Activated naive CD4-positive, alpha-beta T cell treated with anti-CD3 and anti-CD28 coated beads for 36 hours (primary cell): ENCODE measurements at regions not wholly inside any gene's neighbourhood (a gene's known extent, or its start where the extent isn't known, plus 50 kb on each side); places are given as distances from the start of the nearest gene placed in this dataset.
"Not testable (repeated sequence)": the region's sequence is repeated elsewhere in the genome, so short reads cannot be mapped to it uniquely, and the experiment has no call there.

Experiments
- CTCF ChIA-PET: fragments of 350-600 bp; sonication (Branson Sonifier 250); formaldehyde crosslinking; loops from one replicate; lab custom pipeline; 2021; ENCODE audit warnings: antibody characterized with exemption; lab: Charles Lee
- DNase-seq: peaks from one replicate; pipeline ENCODE4 v3.0.0-alpha.2; 2020
- H3K27ac Mint-ChIP-seq: one replicate; pipeline ENCODE4 v1.8.0; 2021; ENCODE audit warnings: mild to moderate bottlenecking, mixed read lengths
- H3K27me3 Mint-ChIP-seq: one replicate; pipeline ENCODE4 v1.8.0; 2021; ENCODE audit warnings: low read depth, mixed read lengths
- H3K36me3 Mint-ChIP-seq: one replicate; pipeline ENCODE4 v1.8.0; 2021; ENCODE audit warnings: low read depth, mixed read lengths
- H3K4me1 Mint-ChIP-seq: one replicate; pipeline ENCODE4 v1.8.0; 2021; ENCODE audit warnings: low read depth, mixed read lengths
- H3K4me3 Mint-ChIP-seq: one replicate; pipeline ENCODE4 v1.8.0; 2021; ENCODE audit warnings: mild to moderate bottlenecking, moderate library complexity, mixed read lengths
- H3K9me3 Mint-ChIP-seq: one replicate; pipeline ENCODE4 v1.8.0; 2021; ENCODE audit warnings: mixed read lengths
- intact Hi-C: fragments of 100-400 bp; cut with micrococcal nuclease; formaldehyde crosslinking; loops from one replicate; pipeline ENCODE4 v1.15.1; 2023

DNA sequence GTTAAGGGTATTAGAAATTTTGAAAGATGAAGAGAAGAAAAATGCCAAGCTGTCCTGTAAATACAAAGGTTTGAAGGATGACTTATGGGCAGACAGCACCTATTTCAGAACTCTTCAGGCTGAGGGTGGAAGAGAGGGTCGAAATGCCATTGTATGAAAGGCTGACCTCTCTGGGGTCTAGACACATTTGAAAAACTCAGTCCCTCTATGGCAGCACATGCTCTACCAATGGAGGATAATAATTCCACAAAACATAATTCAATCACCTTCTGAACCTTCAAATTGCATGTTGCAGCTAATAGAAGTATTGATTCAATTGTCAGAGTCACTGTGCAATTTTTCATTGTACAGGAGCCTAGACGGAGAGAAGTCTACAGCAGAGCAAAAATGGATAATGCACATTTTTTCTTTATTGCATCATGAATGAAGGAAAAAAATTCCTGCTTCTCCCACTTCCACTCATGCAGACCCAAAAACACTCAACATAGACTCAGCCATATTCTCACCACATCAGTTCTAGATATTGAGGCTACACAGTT lies 569.1 kb downstream of the TBL1XR1 start:
- Mint-ChIP-seq H3K27me3 (no peaks in the 10 kb centered on the region), H3K36me3 (no peaks in the 10 kb centered on the region)
- CTCF ChIA-PET: no interaction called here

DNA sequence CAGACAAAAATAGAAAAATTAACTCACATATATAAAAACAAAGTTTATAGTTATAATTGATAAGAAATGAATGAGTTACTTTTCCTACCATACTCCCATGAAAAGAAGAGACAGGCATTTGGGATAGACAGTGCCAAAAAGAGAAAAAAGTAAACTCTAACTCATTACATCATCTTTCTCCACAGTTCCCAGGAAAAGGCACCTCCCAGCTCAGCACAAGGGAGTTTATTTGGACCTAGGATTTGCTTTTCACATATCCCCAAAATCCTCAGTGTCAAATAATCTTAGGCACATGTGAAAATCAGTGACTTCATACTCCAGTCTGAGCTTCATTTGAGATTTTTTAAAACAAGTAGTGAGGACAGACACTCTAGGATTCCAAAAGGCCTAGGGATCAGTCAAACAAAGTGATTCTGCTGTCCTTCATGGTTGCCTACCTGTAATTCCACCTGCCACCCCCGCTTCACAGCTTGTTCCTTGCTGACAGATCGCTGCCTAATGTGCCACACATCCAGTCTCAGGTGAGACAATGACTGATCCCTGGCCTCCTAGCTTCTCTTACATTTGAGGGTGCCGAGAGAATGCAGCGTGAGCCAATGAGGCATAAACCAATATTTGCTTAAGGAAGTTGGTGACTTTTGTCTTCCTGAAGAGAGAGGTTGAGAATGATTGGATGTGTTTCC lies 573.7 kb downstream of the TBL1XR1 start:
- H3K9me3 Mint-ChIP-seq: peaks cover 2% of the 10 kb centered on the region
- H3K27me3 Mint-ChIP-seq: no peaks in the 10 kb centered on the region
- no peak overlapping the region for H3K4me3 Mint-ChIP-seq
- H3K36me3 Mint-ChIP-seq: no peaks in the 10 kb centered on the region
- intact Hi-C loops: no loop called here
- no peak overlapping the region for H3K27ac Mint-ChIP-seq
- H3K4me1 Mint-ChIP-seq: no peaks in the 10 kb centered on the region
- no peak for DNase-seq
- CTCF ChIA-PET: no interaction called here

More for the DNA sequence above, 569.1 kb downstream of the TBL1XR1 start:
- intact Hi-C loops: no loop called here
- no peak for DNase-seq
- peaks cover 2% of the 10 kb centered on the region for H3K9me3 Mint-ChIP-seq
- H3K4me3 Mint-ChIP-seq: no peak overlapping the region
- no peaks in the 10 kb centered on the region for H3K4me1 Mint-ChIP-seq
- no peak overlapping the region for H3K27ac Mint-ChIP-seq

DNA sequence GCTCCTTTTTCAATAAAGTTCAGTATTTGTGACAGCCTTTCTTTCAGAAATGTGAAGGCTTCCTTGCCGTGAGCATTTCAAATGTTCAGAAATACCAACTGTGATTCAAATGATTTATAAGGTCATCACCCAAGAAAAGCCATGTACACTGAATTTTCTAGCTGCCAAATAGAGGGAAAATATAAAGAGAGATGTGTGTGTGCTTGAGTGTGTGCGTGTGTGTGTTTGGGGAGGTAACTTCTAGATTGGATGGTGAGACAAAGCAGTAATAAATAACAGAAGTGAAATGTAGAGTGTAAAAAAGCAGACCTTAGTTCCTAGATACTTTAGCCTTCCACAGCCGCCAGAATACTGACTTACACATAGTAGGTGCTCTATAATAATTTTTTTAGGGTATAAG lies 577.4 kb downstream of the TBL1XR1 start:
- no peaks in the 10 kb centered on the region for H3K4me1 Mint-ChIP-seq
- no peak overlapping the region for H3K27ac Mint-ChIP-seq
- no peaks in the 10 kb centered on the region for H3K27me3 Mint-ChIP-seq
- no peaks in the 10 kb centered on the region for H3K9me3 Mint-ChIP-seq
- H3K36me3 Mint-ChIP-seq: no peaks in the 10 kb centered on the region
- intact Hi-C loops: no loop called here
- no peak for DNase-seq
- no peak overlapping the region for H3K4me3 Mint-ChIP-seq
- CTCF ChIA-PET: no interaction called here

DNA sequence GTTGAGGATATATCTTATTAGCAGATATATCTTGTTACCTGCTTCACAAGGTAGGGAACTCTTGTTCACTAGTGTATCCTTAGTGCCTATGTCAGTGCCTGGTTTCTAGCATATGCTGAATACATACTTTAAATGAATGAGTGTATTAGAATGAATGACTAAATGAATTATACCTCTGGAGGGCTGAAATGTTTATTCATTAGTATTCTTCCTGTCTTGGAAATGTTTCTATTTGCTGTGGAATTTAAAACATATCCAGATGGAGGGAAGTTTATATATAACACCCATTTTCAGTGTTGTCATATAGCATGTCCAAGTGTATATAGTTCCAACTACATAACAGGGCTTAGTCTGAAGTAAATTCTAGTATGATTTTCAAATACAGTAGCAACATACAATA lies 581.5 kb downstream of the TBL1XR1 start:
- H3K9me3 Mint-ChIP-seq: no peaks in the 10 kb centered on the region
- no peaks in the 10 kb centered on the region for H3K36me3 Mint-ChIP-seq
- intact Hi-C loops: no loop called here

DNA sequence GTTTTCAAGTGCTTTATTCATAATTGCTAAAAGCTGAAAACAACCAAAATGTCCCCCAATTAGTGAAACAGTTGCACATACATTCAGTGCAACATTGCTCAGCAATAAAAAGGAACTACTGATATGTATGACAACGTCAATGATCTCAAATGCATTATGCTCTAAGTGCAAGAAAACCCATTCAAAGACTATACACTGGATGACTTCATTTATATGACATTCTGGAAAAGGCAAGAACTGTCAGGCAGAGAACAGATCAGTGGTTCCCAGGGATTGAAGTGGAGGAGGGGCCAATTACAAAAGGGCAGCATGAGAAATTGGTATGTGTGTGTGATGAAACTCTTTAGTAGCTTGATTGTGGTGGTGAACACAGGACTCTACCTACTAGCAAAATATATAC lies 585.6 kb downstream of the TBL1XR1 start:
- no peak for DNase-seq
- intact Hi-C loops: no loop called here
- H3K4me1 Mint-ChIP-seq: no peaks in the 10 kb centered on the region
- H3K9me3 Mint-ChIP-seq: no peaks in the 10 kb centered on the region
- H3K27me3 Mint-ChIP-seq: no peaks in the 10 kb centered on the region
- CTCF ChIA-PET: no interaction called here
- no peak overlapping the region for H3K4me3 Mint-ChIP-seq
- no peaks in the 10 kb centered on the region for H3K36me3 Mint-ChIP-seq
- no peak overlapping the region for H3K27ac Mint-ChIP-seq

More for the DNA sequence above, 581.5 kb downstream of the TBL1XR1 start:
- CTCF ChIA-PET: no interaction called here
- H3K27ac Mint-ChIP-seq: no peak overlapping the region
- H3K4me1 Mint-ChIP-seq: no peaks in the 10 kb centered on the region
- H3K4me3 Mint-ChIP-seq: no peak overlapping the region
- no peaks in the 10 kb centered on the region for H3K27me3 Mint-ChIP-seq
- no peak for DNase-seq

DNA sequence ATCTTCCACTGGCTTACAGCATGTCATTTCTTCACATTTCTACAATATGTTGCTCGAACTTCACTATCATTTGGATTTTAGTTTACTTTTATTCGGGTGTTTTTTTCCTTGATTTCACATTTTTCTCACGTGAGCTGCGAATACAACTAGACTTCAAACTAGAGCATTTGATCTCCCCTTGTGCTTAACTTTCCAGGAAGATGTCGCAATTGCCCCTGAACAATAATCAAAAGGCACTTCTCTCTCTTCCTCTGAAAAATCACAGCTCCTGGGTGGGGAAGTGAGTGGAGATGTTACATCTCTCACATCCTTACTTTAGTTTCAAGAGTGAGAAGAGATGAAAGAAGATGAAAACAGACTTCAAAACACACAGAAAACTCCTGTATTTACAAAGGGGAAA lies 587.9 kb downstream of the TBL1XR1 start:
- H3K27ac Mint-ChIP-seq: no peak overlapping the region
- no peaks in the 10 kb centered on the region for H3K27me3 Mint-ChIP-seq
- no peaks in the 10 kb centered on the region for H3K4me1 Mint-ChIP-seq
- DNase-seq: no peak
- H3K4me3 Mint-ChIP-seq: no peak overlapping the region
- CTCF ChIA-PET: no interaction called here
- peaks cover 2% of the 10 kb centered on the region for H3K9me3 Mint-ChIP-seq
- intact Hi-C loops: no loop called here
- H3K36me3 Mint-ChIP-seq: no peaks in the 10 kb centered on the region

DNA sequence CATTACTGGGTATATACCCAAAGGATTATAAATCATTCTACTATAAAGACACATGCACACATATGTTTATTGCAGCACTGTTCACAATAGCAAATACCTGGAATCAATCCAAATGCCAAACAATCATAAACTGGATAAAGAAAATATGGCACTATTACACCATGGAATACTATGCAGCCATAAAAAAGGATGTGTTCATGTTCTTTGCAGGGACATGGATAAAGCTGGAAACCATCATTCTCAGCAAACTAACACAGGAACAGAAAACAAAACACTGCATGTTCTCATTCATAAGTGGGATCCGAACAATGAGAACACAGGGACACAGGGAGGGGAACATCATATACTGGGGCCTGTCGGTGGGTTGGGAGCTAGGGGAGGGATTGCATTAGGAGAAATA lies 591.7 kb downstream of the TBL1XR1 start:
- CTCF ChIA-PET, H3K4me3 Mint-ChIP-seq, H3K27ac Mint-ChIP-seq, H3K4me1 Mint-ChIP-seq, DNase-seq, H3K36me3 Mint-ChIP-seq, H3K27me3 Mint-ChIP-seq, intact Hi-C loops, H3K9me3 Mint-ChIP-seq: not testable (repeated sequence)

DNA sequence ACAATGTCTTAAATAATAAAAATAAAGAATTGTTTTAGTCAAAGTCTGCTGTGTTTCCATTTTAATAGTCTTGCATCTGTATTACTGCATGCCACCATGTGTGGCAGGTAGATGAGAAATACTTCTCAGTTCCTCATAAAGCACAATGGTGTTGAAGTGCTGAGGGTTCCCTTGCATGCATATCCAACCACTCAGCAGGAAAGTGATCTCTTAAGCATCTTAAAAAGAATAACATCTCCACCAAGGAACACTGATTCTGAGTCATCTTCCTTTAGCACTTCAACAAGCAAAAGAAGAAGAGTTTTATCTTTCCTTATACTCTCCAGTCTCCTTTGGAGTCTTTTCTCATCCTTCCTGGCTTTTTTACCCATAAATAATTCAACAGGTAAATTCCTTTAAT lies 602.0 kb downstream of the TBL1XR1 start:
- Mint-ChIP-seq H3K9me3 (no peaks in the 10 kb centered on the region), H3K4me3 (no peak overlapping the region), H3K4me1 (no peaks in the 10 kb centered on the region), H3K27ac (no peak overlapping the region), H3K36me3 (no peaks in the 10 kb centered on the region), H3K27me3 (no peaks in the 10 kb centered on the region)
- CTCF ChIA-PET: no interaction called here
- intact Hi-C loops: no loop called here
- no peak for DNase-seq

DNA sequence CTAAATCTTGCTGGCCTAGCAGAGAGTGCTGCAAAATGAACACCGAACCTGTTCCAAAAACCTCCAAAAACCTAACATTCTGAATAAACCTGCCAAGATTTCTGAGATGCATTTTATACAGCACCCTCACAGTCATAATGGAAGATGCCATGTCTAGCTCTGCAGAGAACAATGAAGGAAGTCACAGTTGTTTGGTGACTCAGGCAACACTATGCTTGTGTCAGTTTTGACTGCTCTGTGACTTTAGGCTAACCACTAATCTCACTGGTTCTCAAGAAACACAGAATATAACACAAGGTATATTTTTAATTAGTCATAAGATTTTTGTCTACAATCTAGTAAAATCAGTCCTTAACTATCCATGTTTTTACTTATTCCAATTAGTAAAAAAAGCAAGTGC lies 606.6 kb downstream of the TBL1XR1 start:
- no peaks in the 10 kb centered on the region for H3K36me3 Mint-ChIP-seq
- H3K4me3 Mint-ChIP-seq: no peak overlapping the region
- no peak overlapping the region for H3K27ac Mint-ChIP-seq
- H3K27me3 Mint-ChIP-seq: no peaks in the 10 kb centered on the region
- CTCF ChIA-PET: no interaction called here
- no peaks in the 10 kb centered on the region for H3K9me3 Mint-ChIP-seq
- intact Hi-C loops: no loop called here
- H3K4me1 Mint-ChIP-seq: no peaks in the 10 kb centered on the region
- DNase-seq: no peak

DNA sequence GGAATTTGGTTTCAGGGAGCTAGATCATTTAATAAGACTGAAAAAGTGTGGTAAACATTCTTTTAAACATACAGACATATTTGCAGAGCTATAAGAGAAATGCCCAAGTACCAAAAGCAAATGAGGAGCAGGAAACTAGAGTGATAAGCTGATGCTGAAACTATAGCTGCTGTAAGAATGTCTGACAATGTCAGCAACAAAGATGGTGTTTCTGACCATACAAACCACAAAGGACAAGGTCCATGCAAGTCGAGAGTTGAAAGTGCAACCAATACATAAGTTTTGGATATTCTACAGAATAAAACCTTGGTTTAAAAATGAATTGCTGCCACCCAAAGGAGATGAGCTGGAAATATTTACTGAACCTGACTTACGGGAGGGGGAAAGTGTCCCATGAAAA lies 610.2 kb downstream of the TBL1XR1 start:
- no peaks in the 10 kb centered on the region for H3K4me1 Mint-ChIP-seq
- no peaks in the 10 kb centered on the region for H3K9me3 Mint-ChIP-seq
- no peak for DNase-seq
- no peak overlapping the region for H3K27ac Mint-ChIP-seq
- H3K27me3 Mint-ChIP-seq: no peaks in the 10 kb centered on the region
- CTCF ChIA-PET: no interaction called here
- H3K4me3 Mint-ChIP-seq: no peak overlapping the region
- no peaks in the 10 kb centered on the region for H3K36me3 Mint-ChIP-seq
- intact Hi-C loops: no loop called here

DNA sequence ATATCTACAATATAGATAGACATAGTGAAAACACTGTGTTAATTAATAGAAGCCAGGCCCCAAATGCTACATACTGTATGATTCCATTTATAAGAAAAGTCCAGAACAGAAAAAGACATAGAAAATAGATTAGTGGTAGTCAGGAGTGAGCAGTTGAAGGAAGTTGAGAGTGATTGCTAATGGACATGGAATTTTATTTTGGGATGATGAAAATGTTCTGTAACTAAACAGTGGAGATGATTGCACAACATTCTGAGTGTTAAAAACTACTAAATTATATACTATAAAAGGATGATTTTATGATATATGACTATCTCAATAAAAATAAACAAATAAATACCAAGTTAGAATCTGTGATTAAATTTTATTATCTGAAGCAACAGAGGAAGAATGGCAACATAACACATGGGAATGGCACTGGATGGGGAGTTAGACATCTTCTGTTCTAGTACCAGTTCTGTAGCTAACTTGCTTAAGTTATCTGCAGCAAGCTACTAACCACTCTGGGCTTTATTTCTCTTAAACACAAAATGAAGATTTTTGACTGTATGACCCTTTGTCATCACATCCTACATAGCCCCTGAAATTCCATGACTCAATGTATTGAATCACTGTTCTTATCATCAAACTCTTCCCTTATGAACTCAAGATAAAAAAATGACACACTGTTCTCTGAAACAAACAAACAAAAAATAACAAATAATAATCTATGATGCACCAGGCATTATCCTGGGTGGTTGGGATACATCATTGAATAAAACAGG lies 612.7 kb downstream of the TBL1XR1 start:
- CTCF ChIA-PET: no interaction called here
- Mint-ChIP-seq H3K4me3 (no peak overlapping the region), H3K9me3 (peaks cover 3% of the 10 kb centered on the region), H3K4me1 (no peaks in the 10 kb centered on the region), H3K27ac (no peak overlapping the region), H3K36me3 (no peaks in the 10 kb centered on the region), H3K27me3 (no peaks in the 10 kb centered on the region)
- intact Hi-C loops: no loop called here
- DNase-seq: no peak

DNA sequence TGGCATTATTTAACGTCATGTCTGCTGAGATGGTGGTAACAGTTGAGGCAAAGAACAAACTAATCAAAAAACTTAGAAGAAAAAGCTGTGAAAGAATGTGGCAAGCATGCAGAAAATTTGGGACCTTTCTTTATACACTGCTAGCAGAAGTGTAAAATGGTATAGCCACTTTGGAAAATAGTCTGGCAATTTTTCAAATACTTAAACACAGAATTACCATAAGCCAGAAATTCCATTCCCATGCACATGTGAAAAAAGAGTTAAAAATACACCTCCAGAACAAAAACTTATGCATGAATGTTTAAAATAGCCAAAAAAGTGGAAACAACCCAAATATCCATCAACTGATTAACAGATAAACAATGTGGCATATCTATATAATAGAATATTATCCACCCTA lies 613.3 kb downstream of the TBL1XR1 start:
- Mint-ChIP-seq H3K4me3 (no peak overlapping the region), H3K27ac (no peak overlapping the region), H3K27me3 (no peaks in the 10 kb centered on the region), H3K4me1 (no peaks in the 10 kb centered on the region), H3K36me3 (no peaks in the 10 kb centered on the region), H3K9me3 (peaks cover 3% of the 10 kb centered on the region)
- CTCF ChIA-PET: no interaction called here
- no peak for DNase-seq
- intact Hi-C loops: no loop called here

DNA sequence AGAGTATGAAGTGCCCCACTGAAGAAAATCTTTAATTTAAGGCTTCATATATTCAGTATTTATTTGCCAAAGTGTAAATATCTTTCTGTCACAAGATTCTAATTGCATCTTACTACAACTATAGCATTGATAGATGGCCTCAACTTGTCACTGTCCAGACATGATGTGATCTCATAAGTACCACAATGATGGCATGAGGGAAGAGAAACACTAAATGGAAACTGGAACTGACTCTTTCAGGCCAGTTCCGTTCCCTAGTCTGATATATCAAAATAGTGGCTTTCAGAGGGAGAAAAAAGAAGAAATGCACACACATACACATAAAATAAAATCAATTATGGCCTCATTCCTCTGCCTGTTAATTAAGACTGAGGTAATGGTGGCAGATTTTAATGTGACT lies 615.7 kb downstream of the TBL1XR1 start:
- intact Hi-C loops: no loop called here
- Mint-ChIP-seq H3K27me3 (no peaks in the 10 kb centered on the region), H3K36me3 (no peaks in the 10 kb centered on the region), H3K27ac (no peak overlapping the region), H3K9me3 (peaks cover 8% of the 10 kb centered on the region), H3K4me3 (no peak overlapping the region), H3K4me1 (no peaks in the 10 kb centered on the region)
- CTCF ChIA-PET: no interaction called here
- no peak for DNase-seq
